ENCODE measurements at regions not wholly inside any gene's neighbourhood (a gene's known extent, or its start where the extent isn't known, plus 50 kb on each side); places are given as distances from the start of the nearest gene placed in this dataset.
A peak's percentile ranks its signal among the peaks of the same experiment; 100 is the strongest.

DNA sequence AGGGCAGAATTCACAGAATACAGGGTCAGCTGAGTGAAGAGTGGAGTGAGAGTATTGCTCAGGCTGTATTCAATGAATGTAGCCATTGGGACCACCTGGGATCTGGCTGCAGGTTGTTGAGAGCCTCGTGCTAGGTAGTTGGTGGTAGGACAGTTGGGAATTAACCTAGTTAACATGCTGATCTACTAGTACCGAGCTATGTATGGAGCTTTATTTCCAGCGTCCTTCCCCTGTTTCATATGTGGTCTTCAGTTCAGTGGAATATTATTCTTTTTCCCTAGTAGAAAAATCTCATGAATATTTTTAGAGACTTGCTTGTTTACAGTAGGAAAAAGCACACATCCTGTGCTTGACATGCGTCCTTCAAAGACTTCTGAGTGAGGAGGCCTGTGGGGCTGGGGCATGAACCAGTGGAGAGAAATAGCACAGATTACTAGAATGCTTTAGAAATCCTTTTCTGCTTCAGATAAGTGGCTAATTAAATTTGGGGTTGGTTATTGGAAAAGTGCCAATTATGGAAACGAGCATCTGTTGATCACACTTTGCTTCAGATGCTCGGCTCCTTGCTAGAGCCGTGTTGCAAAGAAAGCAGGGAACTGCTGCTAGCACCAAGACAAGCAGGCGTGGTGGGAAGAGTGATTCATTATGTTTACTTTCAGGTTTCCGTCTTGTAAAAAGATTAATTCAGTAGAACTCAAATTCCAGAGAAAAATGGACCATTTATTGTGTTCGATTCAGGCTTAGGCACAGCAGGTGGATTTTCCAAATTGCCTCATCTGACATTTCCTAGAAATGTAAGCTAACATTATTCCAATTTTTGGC lies 53.6 kb downstream of the ARF6 start:
- peaks cover 4% of the 10 kb centered on the region for H3K36me3 Mint-ChIP-seq
- H3K27me3 Mint-ChIP-seq: no peaks in the 10 kb centered on the region
- H3K27ac Mint-ChIP-seq: peak overlapping the region; percentile 94
- peak overlapping the region; percentile 64 for H3K4me3 Mint-ChIP-seq
- peaks cover 2% of the 10 kb centered on the region for H3K9me3 Mint-ChIP-seq (ENCODE audit: low read depth)
- H3K4me1 Mint-ChIP-seq (ENCODE audit: low read depth): peaks cover 74% of the 10 kb centered on the region

DNA sequence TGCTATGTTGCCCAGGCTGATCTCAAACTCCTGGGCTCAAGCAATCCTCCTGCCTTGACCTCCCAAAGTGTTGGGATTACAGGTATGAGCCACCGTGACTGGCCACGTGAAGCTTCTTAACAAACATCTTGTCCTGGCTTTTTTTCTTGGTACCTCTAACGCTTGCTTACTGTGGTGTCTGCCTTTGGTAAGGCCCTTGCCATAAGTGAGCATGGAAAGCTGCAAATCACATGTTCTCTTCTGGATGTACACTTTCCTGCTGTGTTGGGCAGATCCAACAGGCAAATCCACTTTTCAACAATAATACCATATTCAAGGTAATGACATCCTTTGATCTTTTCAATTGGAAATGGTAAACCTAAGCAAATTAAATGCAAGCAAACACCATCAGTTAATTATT lies 54.6 kb downstream of the ARF6 start:
- H3K27ac Mint-ChIP-seq: peak overlapping the region; percentile 8
- H3K4me3 Mint-ChIP-seq: no peak overlapping the region
- H3K27me3 Mint-ChIP-seq: no peaks in the 10 kb centered on the region
- peaks cover 2% of the 10 kb centered on the region for H3K36me3 Mint-ChIP-seq
- H3K9me3 Mint-ChIP-seq (ENCODE audit: low read depth): peaks cover 2% of the 10 kb centered on the region
- peaks cover 72% of the 10 kb centered on the region for H3K4me1 Mint-ChIP-seq (ENCODE audit: low read depth)

DNA sequence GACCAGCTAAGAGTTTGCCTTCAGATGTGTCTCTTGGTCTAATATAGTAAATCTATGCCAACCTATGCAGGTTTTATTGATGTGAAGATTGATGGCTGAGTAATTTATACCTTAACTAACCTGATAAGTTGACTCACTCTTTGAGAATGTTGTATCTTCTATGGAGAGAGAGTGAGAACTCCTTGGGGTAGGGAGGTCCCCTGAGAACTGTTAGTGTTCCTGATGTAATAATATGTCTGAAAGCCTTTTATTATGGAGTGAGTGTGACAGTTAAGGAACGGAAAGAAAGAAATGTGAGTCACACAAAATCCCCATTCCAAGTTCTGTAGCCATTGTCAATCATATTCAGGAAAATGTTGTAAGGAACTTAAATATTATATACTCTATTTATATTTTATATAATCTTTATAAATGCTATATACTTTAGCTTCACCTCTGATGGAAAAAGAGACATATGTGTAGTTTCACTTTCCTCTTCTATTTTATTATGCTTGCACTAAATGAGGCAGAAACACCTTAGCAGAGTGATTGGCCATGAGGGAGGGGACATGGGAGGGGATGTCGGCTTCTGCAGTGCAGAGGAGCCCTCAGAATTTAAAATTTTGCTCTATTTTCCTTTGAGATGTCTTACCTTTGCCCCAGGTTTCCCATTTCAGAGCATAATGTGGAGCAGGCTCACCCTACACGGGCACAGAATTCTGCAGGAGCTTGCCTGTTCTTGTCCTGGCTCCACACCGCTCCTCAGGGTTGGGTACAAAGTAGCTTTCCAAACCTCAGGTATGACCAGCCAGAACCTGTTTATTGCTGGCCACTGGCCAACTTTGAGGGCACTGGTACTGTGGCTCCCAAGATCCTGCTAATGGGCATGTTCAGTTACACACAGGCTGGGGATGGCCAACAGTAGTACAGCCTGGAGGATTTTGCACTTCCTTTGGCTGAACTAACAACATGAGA lies 57.7 kb downstream of the ARF6 start:
- Mint-ChIP-seq H3K27me3 (no peaks in the 10 kb centered on the region), H3K27ac (peak overlapping the region; percentile 70), H3K9me3 (ENCODE audit: low read depth) (no peaks in the 10 kb centered on the region), H3K4me3 (no peak overlapping the region), H3K36me3 (peaks cover 5% of the 10 kb centered on the region), H3K4me1 (ENCODE audit: low read depth) (peaks cover 54% of the 10 kb centered on the region)

DNA sequence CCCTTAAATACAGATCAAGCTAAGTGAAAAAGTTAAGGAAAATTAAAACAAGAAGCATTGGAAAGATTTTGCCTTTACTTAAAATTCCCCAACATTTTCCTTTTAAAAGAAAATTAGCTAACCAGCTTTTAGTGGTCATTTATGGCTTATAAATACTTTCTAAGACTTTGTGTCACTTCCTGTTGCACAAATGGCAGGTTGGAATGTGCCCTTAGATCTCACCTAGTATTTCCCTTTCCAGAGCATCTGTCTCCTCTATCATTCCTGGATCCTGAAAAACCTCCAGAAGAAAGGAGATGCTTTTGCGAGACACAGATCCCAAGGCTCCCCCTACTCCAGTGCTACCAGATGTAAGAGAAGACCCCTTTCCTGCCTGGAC lies 58.3 kb downstream of the ARF6 start:
- H3K4me3 Mint-ChIP-seq: no peak overlapping the region
- H3K4me1 Mint-ChIP-seq (ENCODE audit: low read depth): peaks cover 47% of the 10 kb centered on the region
- no peaks in the 10 kb centered on the region for H3K9me3 Mint-ChIP-seq (ENCODE audit: low read depth)
- no peaks in the 10 kb centered on the region for H3K27me3 Mint-ChIP-seq
- peaks cover 5% of the 10 kb centered on the region for H3K36me3 Mint-ChIP-seq
- H3K27ac Mint-ChIP-seq: peak overlapping the region; percentile 29

DNA sequence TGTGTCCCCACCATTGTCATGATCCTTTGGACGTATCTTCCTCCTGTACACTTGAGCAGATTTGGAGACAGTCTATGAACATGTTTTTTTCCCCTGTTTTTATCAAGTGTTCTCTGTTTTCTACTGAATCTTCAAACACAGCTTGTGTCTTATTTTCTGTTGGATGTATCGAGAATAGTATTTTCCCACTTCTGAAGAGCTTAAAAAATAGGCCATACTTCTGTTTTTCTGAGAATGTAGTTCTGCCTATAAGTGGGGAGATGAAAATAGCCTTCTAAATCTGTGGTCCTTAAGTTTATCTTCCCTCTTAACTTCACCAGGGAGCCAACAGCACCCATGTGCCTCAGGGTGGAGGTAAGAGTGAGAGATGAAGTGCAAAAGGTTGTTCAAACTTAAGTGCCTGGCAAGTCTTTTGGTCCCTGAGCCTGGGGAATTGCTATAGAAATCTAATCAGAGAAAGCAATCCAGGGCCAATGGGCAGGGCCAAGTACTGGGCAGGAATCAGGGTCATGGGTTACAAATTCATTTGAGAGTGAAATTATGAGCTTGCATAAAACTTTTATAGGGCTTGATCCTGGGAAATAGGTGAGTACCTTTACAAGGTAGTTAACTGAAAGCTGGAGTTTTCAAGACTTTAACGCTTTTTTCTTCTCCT lies 58.9 kb downstream of the ARF6 start:
- peaks cover 5% of the 10 kb centered on the region for H3K36me3 Mint-ChIP-seq
- no peaks in the 10 kb centered on the region for H3K9me3 Mint-ChIP-seq (ENCODE audit: low read depth)
- H3K4me3 Mint-ChIP-seq: no peak overlapping the region

DNA sequence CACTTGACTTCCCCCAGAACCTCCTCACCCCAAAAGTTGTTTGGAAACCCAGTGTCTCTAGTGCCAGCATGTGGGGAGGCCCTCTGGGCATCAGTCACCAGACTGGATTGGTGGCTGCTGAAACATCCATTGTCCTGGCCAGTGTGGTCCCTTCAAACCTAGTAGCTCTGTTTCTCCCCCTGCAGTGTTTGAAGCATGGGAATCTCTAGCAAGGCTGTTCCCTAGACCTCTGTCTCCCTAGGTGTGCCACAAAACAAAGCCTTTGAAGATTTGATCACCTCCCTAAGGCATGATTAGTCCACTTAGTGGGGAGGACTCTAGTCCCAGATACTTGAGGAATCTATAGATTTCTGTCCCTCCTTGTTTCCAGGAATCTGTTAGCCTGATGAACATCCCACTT lies 60.3 kb downstream of the ARF6 start:
- Mint-ChIP-seq H3K4me3 (no peak overlapping the region), H3K36me3 (peaks cover 5% of the 10 kb centered on the region), H3K27me3 (no peaks in the 10 kb centered on the region), H3K9me3 (ENCODE audit: low read depth) (no peaks in the 10 kb centered on the region), H3K27ac (no peak overlapping the region), H3K4me1 (ENCODE audit: low read depth) (peaks cover 28% of the 10 kb centered on the region)

More for the DNA sequence above, 58.9 kb downstream of the ARF6 start:
- H3K27ac Mint-ChIP-seq: peak overlapping the region; percentile 29
- H3K27me3 Mint-ChIP-seq: no peaks in the 10 kb centered on the region
- peaks cover 41% of the 10 kb centered on the region for H3K4me1 Mint-ChIP-seq (ENCODE audit: low read depth)

DNA sequence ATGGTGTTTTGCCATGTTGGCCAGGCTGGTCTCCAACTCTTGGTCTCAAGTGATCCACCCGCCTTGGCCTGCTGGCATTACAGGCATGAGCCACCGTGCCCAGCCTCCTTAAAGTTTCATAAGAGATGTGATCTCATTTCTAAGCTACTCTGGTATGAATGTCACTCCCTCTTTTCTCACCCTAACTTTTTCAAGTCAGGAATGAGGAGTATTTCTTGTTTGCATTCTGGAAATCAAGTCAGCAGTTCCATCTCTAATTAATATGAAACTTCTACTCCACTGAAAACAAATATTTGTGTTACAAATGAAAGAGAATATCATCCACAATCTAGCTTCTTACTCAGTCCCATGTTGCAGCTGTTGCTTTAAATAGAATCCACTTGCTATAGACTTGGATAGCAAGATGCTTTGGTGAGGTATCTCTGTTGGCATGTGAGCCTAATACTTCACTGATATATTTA lies 61.3 kb downstream of the ARF6 start:
- Mint-ChIP-seq H3K4me3 (no peak overlapping the region), H3K27ac (no peak overlapping the region), H3K4me1 (ENCODE audit: low read depth) (peaks cover 25% of the 10 kb centered on the region), H3K27me3 (no peaks in the 10 kb centered on the region), H3K9me3 (ENCODE audit: low read depth) (no peaks in the 10 kb centered on the region), H3K36me3 (peaks cover 3% of the 10 kb centered on the region)

DNA sequence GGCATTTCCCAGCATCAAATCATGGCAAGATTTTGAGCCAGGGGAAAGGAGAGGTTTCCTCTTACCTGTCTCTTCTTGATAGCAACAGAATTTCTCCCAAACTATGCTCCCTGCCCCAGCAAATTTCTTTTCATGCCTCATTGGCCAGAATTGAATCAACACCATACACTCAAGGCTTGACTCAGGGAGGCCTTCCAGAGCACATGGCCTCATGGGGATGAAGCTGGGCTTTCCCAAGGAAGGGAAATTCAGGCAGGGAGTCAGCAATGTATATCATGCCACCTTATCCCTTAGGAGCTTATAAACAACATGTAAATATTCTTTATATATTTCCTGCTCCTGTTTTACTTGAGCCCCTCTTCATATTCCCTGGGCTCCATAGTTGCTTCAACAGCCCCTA lies 62.1 kb downstream of the ARF6 start:
- Mint-ChIP-seq H3K27ac (no peak overlapping the region), H3K4me1 (ENCODE audit: low read depth) (peaks cover 30% of the 10 kb centered on the region), H3K9me3 (ENCODE audit: low read depth) (no peaks in the 10 kb centered on the region), H3K4me3 (no peak overlapping the region), H3K27me3 (no peaks in the 10 kb centered on the region), H3K36me3 (peaks cover 3% of the 10 kb centered on the region)

DNA sequence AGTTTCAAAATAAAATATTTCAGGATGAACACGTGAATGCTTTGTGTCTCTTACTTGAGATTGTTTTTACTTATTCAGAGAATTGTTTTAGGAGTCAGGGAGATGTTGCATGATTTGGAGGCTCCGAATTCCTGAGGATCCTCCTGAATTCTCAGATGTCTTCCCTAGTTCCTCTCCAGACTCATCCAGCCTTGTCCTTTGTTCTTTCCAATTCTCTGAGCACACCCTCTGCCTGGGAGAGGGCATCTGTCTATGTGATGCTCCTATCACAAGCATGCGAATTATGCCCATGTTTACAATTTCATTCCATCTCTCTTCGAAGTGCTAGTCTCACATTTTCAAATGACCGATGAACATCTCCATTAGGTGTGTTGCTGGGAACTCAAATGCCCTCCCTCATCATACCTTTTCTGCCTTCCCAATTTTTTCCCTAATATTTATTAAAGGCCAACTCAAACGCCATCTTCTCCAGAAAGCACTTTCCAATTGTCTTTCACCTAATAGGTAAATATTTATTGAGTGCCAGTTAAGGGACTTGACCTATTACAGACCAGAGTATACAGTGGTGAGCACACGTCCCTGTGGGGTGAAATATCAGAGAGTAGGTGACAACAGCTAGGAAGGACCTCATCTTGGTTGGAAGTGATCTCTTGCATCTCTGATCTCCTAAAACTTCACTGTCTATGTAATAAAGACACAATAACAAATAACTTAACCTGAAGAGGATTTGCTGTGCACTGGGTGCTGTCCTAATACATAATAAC lies 64.4 kb downstream of the ARF6 start:
- no peak overlapping the region for H3K27ac Mint-ChIP-seq
- H3K27me3 Mint-ChIP-seq: no peaks in the 10 kb centered on the region
- H3K4me3 Mint-ChIP-seq: no peak overlapping the region
- no peaks in the 10 kb centered on the region for H3K9me3 Mint-ChIP-seq (ENCODE audit: low read depth)
- peaks cover 24% of the 10 kb centered on the region for H3K4me1 Mint-ChIP-seq (ENCODE audit: low read depth)
- peaks cover 3% of the 10 kb centered on the region for H3K36me3 Mint-ChIP-seq

DNA sequence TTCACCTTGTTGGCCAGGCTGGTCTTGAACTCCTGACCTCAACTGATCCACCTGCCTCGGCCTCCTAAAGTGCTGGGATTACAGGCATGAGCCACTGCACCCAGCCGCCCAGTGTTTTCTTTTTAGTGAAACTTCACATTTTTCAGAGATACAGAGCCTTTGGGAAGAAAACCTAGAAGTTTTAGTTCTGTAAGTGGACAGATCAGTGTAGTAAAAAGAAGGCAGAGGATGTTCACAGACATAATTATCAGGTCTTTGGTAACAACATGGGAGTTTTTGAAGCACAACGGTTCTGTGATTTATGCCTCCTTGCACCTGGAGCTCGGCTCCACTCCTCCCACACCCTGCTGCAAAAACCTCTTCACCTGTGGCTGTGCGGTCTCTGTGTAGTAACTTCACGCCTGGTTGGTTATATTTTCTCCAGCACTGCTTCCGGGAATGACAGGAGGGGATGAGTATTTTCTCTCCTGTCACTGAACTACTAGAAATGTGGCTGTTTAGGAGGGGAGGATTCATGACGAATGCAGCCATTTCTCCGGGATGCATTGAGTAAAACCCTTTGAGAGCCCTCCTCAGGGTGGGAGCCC lies 67.0 kb downstream of the ARF6 start:
- Mint-ChIP-seq H3K9me3 (ENCODE audit: low read depth) (no peaks in the 10 kb centered on the region), H3K36me3 (no peaks in the 10 kb centered on the region), H3K27me3 (no peaks in the 10 kb centered on the region), H3K27ac (peak overlapping the region; percentile 10), H3K4me1 (ENCODE audit: low read depth) (peaks cover 26% of the 10 kb centered on the region), H3K4me3 (no peak overlapping the region)

DNA sequence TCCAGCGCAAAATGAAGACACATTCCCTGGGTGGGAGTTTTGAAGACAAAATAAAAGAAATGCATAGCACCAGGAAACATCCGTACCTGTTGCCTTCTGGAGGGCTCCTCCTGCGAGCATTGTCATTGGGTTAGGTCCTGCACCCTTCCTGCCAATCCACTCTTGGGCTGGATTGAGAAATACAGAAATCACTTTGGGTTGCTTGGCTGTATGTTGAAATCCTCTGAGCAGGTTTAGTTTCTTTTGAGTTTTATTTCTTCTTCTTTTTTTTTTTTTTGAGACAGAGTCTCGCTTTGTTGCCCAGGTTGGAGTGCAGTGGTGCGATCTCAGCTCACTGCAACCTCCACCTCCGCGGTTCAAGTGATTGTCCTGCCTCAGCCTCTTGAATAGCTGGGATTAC lies 67.6 kb downstream of the ARF6 start:
- no peaks in the 10 kb centered on the region for H3K9me3 Mint-ChIP-seq (ENCODE audit: low read depth)
- no peaks in the 10 kb centered on the region for H3K27me3 Mint-ChIP-seq
- no peaks in the 10 kb centered on the region for H3K36me3 Mint-ChIP-seq
- H3K4me1 Mint-ChIP-seq (ENCODE audit: low read depth): peaks cover 26% of the 10 kb centered on the region
- H3K27ac Mint-ChIP-seq: no peak overlapping the region
- H3K4me3 Mint-ChIP-seq: no peak overlapping the region

DNA sequence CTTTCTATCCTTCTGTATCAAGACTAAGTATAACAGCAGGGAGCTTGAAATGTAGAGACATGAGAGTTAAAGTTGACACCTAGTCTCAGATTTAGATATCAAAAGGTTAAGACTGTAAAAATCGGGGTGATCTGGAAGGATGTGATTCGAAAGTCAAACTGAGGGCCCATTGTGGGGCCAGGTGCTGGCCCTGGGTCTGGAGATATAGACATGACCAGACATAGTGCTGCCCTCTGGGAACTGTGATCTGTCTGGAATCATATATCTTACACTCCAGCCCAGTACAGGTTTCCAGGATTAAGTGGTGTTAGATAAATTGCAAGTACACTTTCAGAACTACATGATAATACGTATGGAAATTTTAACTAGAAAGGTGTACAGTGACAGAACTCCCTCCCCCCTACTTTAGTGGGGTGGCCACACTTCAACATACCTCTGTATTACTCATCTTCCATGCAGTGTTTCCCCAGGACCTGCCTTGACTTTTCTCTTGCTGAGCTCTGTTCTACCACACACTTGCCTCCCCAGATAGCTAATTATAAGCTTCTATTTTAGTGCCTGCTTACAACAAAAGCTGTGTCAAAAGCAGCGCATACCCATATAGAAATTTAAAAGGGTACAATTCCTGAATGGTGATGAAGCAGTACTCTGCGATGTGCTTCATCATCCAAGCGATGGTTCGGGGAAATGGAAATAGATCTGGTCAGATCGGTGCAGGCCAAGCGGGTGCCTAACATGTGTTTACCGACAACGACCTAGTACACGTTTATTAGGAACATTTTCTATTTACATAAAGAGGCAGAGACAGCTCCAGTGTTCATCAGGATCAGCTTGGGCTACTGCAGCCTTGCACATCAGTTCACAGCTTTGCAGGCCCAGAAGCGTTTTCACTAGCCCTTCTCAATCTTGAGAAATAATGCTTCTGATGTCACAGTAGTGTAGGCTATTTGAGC lies 68.7 kb downstream of the ARF6 start:
- Mint-ChIP-seq H3K4me1 (ENCODE audit: low read depth) (peaks cover 29% of the 10 kb centered on the region), H3K27ac (no peak overlapping the region), H3K27me3 (no peaks in the 10 kb centered on the region), H3K9me3 (ENCODE audit: low read depth) (no peaks in the 10 kb centered on the region), H3K4me3 (no peak overlapping the region), H3K36me3 (no peaks in the 10 kb centered on the region)

DNA sequence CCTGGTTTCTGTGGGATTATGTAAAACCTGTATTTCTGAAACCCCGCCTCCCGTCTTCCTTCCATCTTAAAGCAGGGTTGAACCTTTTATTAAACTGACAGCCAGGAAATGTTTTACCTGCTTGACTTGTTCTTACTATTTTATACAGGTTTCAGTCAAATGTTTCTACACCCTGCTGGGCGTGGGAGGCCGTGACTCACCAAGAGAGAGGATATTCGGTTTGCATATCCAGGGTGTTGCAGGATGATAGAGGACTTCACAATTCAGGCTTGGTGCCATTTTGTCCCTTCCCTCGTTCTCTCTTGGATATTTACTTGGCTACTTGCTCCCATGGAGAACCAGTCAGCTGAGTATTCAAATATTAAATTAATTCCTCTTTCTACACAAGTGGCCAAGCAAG lies 69.7 kb downstream of the ARF6 start:
- H3K9me3 Mint-ChIP-seq (ENCODE audit: low read depth): no peaks in the 10 kb centered on the region
- H3K4me3 Mint-ChIP-seq: no peak overlapping the region
- no peak overlapping the region for H3K27ac Mint-ChIP-seq
- no peaks in the 10 kb centered on the region for H3K27me3 Mint-ChIP-seq
- H3K36me3 Mint-ChIP-seq: no peaks in the 10 kb centered on the region
- peaks cover 29% of the 10 kb centered on the region for H3K4me1 Mint-ChIP-seq (ENCODE audit: low read depth)
